ENCODE measurements at regions not wholly inside any gene's neighbourhood (a gene's known extent, or its start where the extent isn't known, plus 50 kb on each side); places are given as distances from the start of the nearest gene placed in this dataset.
"Not testable (repeated sequence)": the region's sequence is repeated elsewhere in the genome, so short reads cannot be mapped to it uniquely, and the experiment has no call there.

DNA sequence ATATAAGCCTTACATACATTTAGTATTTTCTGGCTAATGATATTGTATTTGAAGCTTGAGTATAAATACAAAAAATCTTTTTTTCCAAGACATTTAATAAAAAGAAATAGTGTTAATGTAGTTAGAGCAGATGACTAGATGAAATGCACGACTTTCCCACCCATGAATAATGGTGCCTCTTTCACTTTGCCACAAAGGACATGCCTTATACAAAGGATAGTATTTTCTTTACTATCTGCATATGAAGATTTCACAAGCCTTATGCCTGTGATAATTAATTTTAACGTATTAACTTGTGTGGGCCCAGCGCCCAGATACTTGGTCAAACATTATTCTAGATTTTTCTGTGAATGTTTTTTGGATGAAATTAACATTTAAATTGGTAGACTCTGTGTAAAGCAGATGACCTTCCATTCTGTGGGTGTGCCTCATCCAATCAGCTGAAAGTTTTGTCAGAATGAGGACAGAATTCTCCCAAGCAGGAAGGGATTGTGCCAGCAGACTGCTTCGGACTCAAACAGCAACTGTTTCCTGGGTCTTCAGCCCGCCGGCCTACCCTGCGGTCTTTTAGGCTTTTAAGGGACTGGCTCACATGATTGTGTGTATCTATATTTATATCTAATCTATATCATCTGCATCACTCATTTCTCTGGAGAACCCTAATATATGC lies 115.4 kb downstream of the USP22 start:
- no peak overlapping the region for H2AFZ ChIP-seq (ENCODE audit: low read length)
- no peak overlapping the region for H3K4me3 ChIP-seq (ENCODE audit: low read depth, low read length, poor library complexity, severe bottlenecking)
- H3K9me3 ChIP-seq (ENCODE audit: low read length), result no peaks in the 10 kb centered on the region
- H3K4me1 ChIP-seq (ENCODE audit: insufficient read depth, low read length, poor library complexity, severe bottlenecking), result no peaks in the 10 kb centered on the region
- no peak for DNase-seq (ENCODE audit: low spot score)
- H4K20me1 ChIP-seq (ENCODE audit: insufficient read depth, low read length), result no peaks in the 10 kb centered on the region
- intact Hi-C loops (cut with micrococcal nuclease; ENCODE audit: unreplicated experiment), result no loop called here
- ChIA-PET POLR2A (no interaction called here), CTCF (ENCODE audit: unreplicated experiment) (no interaction called here)
- H3K4me2 ChIP-seq (ENCODE audit: low read length), result no peak overlapping the region
- no peak overlapping the region for H3K27ac ChIP-seq (ENCODE audit: low read depth, low read length, poor library complexity, severe bottlenecking)
- H3K36me3 ChIP-seq (ENCODE audit: insufficient read depth, low read length), result no peaks in the 10 kb centered on the region
- no TSS peak for BruUV-seq (replicated peaks)
- no peaks in the 10 kb centered on the region for H3K9me2 ChIP-seq (ENCODE audit: insufficient read depth, low read length)
- no peak for TF ChIP-seq EZH2phosphoT487 (IDR thresholded peaks at IDR 0.05; ENCODE audit: borderline replicate concordance, low read depth, low read length)
- TF ChIP-seq, protein P1, sequence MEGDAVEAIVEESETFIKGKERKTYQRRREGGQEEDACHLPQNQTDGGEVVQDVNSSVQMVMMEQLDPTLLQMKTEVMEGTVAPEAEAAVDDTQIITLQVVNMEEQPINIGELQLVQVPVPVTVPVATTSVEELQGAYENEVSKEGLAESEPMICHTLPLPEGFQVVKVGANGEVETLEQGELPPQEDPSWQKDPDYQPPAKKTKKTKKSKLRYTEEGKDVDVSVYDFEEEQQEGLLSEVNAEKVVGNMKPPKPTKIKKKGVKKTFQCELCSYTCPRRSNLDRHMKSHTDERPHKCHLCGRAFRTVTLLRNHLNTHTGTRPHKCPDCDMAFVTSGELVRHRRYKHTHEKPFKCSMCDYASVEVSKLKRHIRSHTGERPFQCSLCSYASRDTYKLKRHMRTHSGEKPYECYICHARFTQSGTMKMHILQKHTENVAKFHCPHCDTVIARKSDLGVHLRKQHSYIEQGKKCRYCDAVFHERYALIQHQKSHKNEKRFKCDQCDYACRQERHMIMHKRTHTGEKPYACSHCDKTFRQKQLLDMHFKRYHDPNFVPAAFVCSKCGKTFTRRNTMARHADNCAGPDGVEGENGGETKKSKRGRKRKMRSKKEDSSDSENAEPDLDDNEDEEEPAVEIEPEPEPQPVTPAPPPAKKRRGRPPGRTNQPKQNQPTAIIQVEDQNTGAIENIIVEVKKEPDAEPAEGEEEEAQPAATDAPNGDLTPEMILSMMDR (conservative IDR thresholded peaks at IDR 0.05; ENCODE audit: low read length), result no peak
- H3K79me2 ChIP-seq (ENCODE audit: insufficient read depth, low read depth, low read length), result no peaks in the 10 kb centered on the region

DNA sequence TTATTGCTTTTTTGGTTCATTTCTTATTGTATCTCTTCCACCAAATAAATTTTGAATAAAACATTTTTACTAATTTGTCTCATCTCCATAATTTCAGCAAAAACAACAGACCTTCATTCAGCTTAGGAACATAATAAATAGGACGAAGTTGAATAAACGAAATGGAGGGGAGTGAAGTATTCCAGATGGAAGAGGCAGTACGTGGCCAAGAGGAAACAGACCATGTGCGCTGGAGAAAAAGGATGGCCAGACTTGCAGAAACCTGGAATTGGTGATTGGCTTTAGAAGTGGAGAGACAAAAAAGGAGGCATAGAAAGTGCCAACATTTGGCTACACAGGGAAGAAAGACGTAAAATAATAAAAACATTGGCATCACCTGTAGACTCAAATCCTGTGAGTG lies 113.5 kb downstream of the USP22 start:
- no peaks in the 10 kb centered on the region for H3K79me2 ChIP-seq (ENCODE audit: insufficient read depth, low read depth, low read length)
- H3K4me1 ChIP-seq (ENCODE audit: insufficient read depth, low read length, poor library complexity, severe bottlenecking), result no peaks in the 10 kb centered on the region
- no peaks in the 10 kb centered on the region for H3K9me3 ChIP-seq (ENCODE audit: low read length)
- ChIA-PET POLR2A (no interaction called here), CTCF (ENCODE audit: unreplicated experiment) (no interaction called here)
- TF ChIP-seq, protein P1 (conservative IDR thresholded peaks at IDR 0.05; ENCODE audit: low read length), result no peak
- no peak overlapping the region for H2AFZ ChIP-seq (ENCODE audit: low read length)
- H3K9me2 ChIP-seq (ENCODE audit: insufficient read depth, low read length), result no peaks in the 10 kb centered on the region
- intact Hi-C loops (cut with micrococcal nuclease; ENCODE audit: unreplicated experiment), result no loop called here
- no peaks in the 10 kb centered on the region for H4K20me1 ChIP-seq (ENCODE audit: insufficient read depth, low read length)
- no TSS peak for BruUV-seq (replicated peaks)
- no peak for DNase-seq (ENCODE audit: low spot score)
- no peak overlapping the region for H3K4me3 ChIP-seq (ENCODE audit: low read depth, low read length, poor library complexity, severe bottlenecking)
- no peaks in the 10 kb centered on the region for H3K36me3 ChIP-seq (ENCODE audit: insufficient read depth, low read length)
- H3K27ac ChIP-seq (ENCODE audit: low read depth, low read length, poor library complexity, severe bottlenecking), result no peak overlapping the region
- no peak overlapping the region for H3K4me2 ChIP-seq (ENCODE audit: low read length)

DNA sequence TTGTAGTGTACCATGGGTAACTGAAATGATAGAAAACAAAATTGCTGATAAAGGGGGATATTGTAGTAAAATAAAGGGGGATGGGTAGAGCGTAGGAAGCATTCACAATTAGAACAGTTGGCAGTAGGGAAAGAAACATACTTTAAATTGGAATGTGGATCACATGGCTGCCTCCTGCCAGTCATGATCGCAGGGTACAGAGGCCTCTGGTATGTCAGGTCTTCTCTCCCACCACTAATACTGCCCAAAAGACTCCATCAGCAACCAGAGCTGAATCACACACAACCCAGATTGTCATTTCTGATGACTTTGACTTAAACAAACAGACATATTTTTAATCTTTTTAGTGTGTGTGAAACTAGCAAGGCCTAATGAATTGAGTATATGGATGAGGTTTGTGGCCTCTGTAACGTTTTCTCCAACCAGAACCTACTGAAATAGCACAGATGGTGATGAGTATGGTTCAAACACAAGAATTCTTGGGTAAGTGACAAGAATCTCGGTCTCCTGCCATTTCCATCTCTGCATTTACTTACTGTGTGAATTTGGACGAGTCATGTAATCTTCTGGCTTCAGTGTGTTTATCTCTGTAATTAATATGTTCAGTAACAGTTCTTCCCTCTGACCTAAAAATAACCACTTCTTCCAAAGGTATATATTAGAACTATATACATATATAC lies 112.6 kb downstream of the USP22 start:
- intact Hi-C loops (cut with micrococcal nuclease; ENCODE audit: unreplicated experiment), result no loop called here
- no peaks in the 10 kb centered on the region for H3K36me3 ChIP-seq (ENCODE audit: insufficient read depth, low read length)
- BruUV-seq (replicated peaks), result no TSS peak
- POLR2A ChIA-PET, result no interaction called here
- no peaks in the 10 kb centered on the region for H4K20me1 ChIP-seq (ENCODE audit: insufficient read depth, low read length)
- no peaks in the 10 kb centered on the region for H3K79me2 ChIP-seq (ENCODE audit: insufficient read depth, low read depth, low read length)
- no peak for DNase-seq (ENCODE audit: low spot score)
- no peak for TF ChIP-seq EZH2phosphoT487 (IDR thresholded peaks at IDR 0.05; ENCODE audit: borderline replicate concordance, low read depth, low read length)
- TF ChIP-seq, protein P1 (conservative IDR thresholded peaks at IDR 0.05; ENCODE audit: low read length), result no peak
- H3K9me3 ChIP-seq (ENCODE audit: low read length), result no peaks in the 10 kb centered on the region
- no peak overlapping the region for H3K4me3 ChIP-seq (ENCODE audit: low read depth, low read length, poor library complexity, severe bottlenecking)
- no peak overlapping the region for H3K27ac ChIP-seq (ENCODE audit: low read depth, low read length, poor library complexity, severe bottlenecking)
- H2AFZ ChIP-seq (ENCODE audit: low read length), result no peak overlapping the region
- CTCF ChIA-PET (ENCODE audit: unreplicated experiment), result no interaction called here
- no peaks in the 10 kb centered on the region for H3K9me2 ChIP-seq (ENCODE audit: insufficient read depth, low read length)
- no peaks in the 10 kb centered on the region for H3K4me1 ChIP-seq (ENCODE audit: insufficient read depth, low read length, poor library complexity, severe bottlenecking)
- no peak overlapping the region for H3K4me2 ChIP-seq (ENCODE audit: low read length)

DNA sequence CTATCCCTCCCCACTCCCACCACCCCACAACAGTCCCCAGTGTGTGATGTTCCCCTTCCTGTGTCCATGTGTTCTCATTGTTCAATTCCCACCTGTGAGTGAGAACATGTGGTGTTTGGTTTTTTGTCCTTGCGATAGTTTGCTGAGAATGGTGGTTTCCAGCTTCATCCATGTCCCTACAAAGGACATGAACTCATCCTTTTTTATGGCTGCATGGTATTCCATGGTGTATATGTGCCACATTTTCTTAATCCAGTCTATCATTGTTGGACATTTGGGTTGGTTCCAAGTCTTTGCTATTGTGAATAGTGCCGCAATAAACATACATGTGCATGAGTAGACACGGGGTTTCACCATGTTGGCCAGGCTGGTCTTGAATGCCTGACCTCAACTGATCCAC lies 109.8 kb downstream of the USP22 start:
- H3K4me3 ChIP-seq (ENCODE audit: low read depth, low read length, poor library complexity, severe bottlenecking); BruUV-seq (replicated peaks); H3K79me2 ChIP-seq (ENCODE audit: insufficient read depth, low read depth, low read length); DNase-seq (ENCODE audit: low spot score); H2AFZ ChIP-seq (ENCODE audit: low read length); H4K20me1 ChIP-seq (ENCODE audit: insufficient read depth, low read length); H3K4me1 ChIP-seq (ENCODE audit: insufficient read depth, low read length, poor library complexity, severe bottlenecking); H3K27ac ChIP-seq (ENCODE audit: low read depth, low read length, poor library complexity, severe bottlenecking); POLR2A ChIA-PET; H3K36me3 ChIP-seq (ENCODE audit: insufficient read depth, low read length); H3K9me3 ChIP-seq (ENCODE audit: low read length); intact Hi-C loops (cut with micrococcal nuclease; ENCODE audit: unreplicated experiment); H3K9me2 ChIP-seq (ENCODE audit: insufficient read depth, low read length); H3K4me2 ChIP-seq (ENCODE audit: low read length); CTCF ChIA-PET (ENCODE audit: unreplicated experiment): not testable (repeated sequence)

All from OCI-LY7 (cell line).